Amygdala (tissue), 56 donors: ENCODE measurements at regions not wholly inside any gene's neighbourhood (a gene's known extent, or its start where the extent isn't known, plus 50 kb on each side); places are given as distances from the start of the nearest gene placed in this dataset.

ENCODE experiments used
- DNase-seq, 56 donors: peaks; one replicate each; lab custom pipeline; 2025; lab: John Stamatoyannopoulos, UW

- no peak for DNase-seq
Measured at GRCh38 chr15:35320158-35320780, 225.7 kb downstream of the DPH6 start.

GRCh38 chr15:35319354-35319753, 226.6 kb downstream of the DPH6 start:
- no peak for DNase-seq

DNA sequence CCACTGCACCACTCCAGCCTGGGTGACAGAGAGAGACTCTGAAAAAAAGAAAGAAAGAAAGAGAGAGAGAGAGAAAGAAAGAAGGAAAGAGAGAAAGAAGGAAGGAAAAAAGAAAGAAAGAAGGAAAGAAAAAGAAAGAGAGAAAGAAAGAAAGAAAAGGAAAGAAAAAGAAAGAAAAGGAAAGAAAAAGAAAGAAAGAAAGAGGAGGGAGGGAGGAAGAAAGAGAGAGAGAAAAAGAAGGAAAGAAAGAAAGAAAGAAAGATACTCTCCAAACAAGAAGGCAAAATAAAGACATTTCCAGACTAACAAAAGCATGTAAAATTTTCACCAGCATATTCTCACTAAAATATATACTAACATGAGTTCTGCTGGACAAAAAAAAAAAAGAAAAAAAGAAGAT, 228.7 kb downstream of the DPH6 start:
- no peak for DNase-seq

- DNase-seq = no peak
Measured at GRCh38 chr15:35312344-35312743, 227.2 kb upstream of the NANOGP8 start.

GRCh38 chr15:35311615-35312014, 226.5 kb upstream of the NANOGP8 start:
- peak in 3 of 56 donors; percentile 1 to 14 (median 10) for DNase-seq

GRCh38 chr15:35309886-35310285, 224.8 kb upstream of the NANOGP8 start:
- DNase-seq = no peak

- DNase-seq = no peak
Measured at GRCh38 chr15:35308802-35309201, 223.7 kb upstream of the NANOGP8 start.

DNA sequence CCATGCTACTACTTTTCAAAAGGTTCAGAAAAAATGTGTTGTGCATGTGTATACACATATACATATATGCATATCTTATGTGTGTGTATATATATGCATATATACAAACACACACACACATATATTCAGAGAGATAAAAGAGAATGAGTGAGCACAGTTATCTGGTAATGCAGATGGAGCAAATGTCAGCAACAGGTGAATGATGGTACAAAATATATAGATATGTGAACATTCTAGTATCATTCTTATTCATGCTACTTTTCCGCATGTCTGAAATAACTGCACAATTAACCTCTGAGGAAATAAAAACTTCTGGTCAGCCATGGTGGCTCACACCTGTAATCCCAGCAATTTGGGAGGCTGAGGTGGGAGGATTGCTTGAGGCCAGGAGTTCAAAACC, 222.6 kb upstream of the NANOGP8 start:
- no peak for DNase-seq

GRCh38 chr15:35307026-35307425, 221.9 kb upstream of the NANOGP8 start:
- DNase-seq = no peak

GRCh38 chr15:35306361-35306981, 221.4 kb upstream of the NANOGP8 start:
- DNase-seq = no peak

GRCh38 chr15:35305946-35306345, 220.9 kb upstream of the NANOGP8 start:
- DNase-seq = no peak

DNA sequence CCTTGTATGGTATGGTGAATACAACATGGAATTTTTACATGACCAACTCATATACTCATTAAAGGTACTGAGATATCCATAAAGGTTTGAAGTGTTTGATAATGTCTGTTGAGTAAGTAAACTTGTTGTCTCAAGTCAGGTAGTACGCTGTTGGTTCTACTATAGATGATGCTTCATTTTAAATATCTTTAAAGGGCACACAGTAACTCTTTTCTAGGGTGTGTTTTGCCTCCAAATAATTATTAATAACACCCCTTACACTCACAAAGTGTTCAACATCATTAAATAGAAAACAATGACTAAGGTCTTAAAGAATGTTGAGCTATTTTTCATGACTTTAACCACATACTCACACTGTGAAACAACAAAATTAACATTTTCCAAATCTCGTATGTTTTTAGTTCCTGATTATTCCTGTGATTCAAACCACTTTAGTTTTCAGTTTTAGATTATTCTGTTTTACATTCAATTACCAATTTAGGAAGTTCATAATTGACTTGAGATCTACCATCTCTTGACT, 220.0 kb upstream of the NANOGP8 start:
- no peak for DNase-seq

DNA sequence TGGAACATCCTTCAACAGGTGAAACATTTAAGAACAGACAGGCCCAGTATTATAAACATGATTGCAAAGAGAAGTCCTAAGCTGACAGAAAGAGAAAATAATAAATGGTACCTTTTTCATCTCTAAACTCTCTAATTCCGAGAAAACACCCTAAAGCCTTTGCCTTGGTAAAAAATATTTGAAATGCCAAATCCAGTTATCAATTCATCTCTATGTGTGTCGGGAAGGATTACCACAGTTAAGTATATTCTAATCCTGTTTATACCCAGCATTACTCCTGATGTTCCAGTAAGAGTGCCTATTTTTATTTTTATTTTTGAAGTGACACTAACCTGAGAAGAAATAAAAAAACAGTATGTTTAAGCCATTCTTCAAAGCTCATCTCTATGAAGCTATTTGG, 219.3 kb upstream of the NANOGP8 start:
- DNase-seq = no peak

DNA sequence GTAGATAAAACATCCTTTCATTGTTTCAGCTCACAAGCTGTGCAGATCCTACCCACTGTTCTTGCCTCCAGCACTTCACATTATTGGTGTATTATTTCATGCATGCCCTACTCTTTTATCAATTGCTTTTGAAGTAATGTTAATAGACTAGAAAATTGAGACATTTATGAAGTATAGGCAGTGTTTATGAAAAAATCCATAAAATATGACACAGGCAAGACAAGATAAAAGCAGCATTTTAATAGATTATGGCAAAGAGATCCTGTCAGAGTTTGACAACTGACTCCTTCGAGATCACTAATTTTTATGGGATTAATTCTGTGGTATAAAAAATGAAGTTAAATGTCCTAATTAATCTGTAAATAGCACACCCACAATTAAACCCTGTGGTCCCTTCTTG, 217.2 kb upstream of the NANOGP8 start:
- no peak for DNase-seq

DNA sequence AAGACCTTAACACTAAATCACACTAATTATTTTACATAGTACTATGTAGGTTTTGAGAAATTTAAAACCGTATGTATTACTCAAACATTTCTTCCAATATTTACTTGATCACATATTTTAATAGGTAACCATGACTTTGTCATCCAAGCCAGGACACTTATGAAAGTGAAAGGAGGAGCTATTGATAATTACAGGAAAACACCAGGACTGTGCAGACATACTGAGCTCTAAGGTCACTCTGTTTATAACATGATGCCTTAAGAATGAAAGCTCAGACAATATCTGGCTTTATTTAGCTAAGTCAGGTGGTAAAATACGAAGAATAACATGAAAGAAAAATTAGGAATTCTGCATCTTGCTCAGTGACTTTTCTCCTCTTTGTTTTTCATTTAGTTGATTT, 216.0 kb upstream of the NANOGP8 start:
- no peak for DNase-seq

- no peak for DNase-seq
Measured at GRCh38 chr15:35299059-35299735, 214.1 kb upstream of the NANOGP8 start.

- DNase-seq = no peak
Measured at GRCh38 chr15:35298509-35298908, 213.4 kb upstream of the NANOGP8 start.

- no peak for DNase-seq
Measured at GRCh38 chr15:35293353-35294130, 208.4 kb upstream of the NANOGP8 start.

- no peak for DNase-seq
Measured at GRCh38 chr15:35290301-35290721, 205.2 kb upstream of the NANOGP8 start.

DNA sequence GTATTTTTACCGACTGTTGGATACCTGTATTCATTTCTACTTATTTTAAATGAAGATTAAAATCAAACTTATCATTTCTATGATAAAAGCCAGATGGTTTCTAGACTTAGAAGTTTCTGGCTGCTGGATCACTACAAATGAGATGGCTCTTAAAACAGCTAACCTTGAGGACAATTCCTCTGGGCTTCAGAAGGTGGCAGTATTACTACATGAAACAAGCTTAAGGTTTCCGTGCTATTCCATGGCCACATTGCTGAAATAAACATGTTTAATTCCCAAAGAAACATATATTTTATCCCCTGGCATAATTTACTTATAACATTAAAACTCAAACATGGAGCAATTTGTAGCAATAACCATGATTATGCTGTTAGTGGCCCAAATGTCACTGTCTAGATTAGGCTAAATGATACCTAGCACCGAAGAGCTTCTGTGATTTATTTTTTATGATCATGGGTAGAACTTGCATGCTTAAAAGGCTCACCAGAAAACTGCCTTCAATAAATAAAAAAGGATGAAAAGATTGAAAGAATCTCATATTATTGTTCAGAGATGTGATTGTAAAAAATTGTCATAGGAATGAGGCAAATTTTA, 204.0 kb upstream of the NANOGP8 start:
- peak in 3 of 56 donors; percentile 1 to 2 (median 1) for DNase-seq

DNA sequence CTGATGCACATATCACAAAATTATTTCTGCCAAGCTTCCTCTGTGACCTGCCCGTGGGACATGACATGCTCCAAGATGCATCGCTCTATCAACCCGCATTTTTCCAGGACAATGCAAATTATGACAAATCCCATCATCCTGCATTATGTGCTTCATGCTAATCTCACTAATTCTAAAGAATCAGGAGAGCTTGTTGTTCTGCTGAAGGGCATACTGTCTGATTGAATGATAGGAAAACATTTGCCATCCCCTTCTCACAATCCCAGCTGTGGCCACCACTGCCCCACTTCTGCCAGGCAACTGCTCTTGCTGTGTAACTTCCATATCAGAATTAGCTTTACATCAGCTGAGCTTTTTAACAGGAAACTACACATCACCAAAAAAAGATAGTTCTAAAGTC, 203.5 kb upstream of the NANOGP8 start:
- no peak for DNase-seq
